SK-N-SH treated with all-trans-retinoic acid at 6 μM for 48 hours (cell line): ENCODE measurements at regions not wholly inside any gene's neighbourhood (a gene's known extent, or its start where the extent isn't known, plus 50 kb on each side); places are given as distances from the start of the nearest gene placed in this dataset.

Experiments
- ATAC-seq: fragments of 200-7000 bp; cut with Tn5 transposase; 3 replicates; pipeline ENCODE4 v1.9.1; 2020; ENCODE audit warnings: mild to moderate bottlenecking, moderate library complexity
- CSDC2 ChIP-seq: fragments of 250-450 bp; sonication (Bioruptor Pico); IDR thresholded peaks from 2 replicates; pipeline ENCODE4 v1.5.0; 2020; ENCODE audit warnings: mild to moderate bottlenecking, moderate library complexity
- ESRRG ChIP-seq: fragments of 250-450 bp; sonication (Bioruptor Pico); IDR thresholded peaks from 2 replicates; pipeline ENCODE4 v1.6.1; 2021; ENCODE audit warnings: mild to moderate bottlenecking
- GLIS3 ChIP-seq: fragments of 250-450 bp; sonication (Bioruptor Pico); IDR thresholded peaks from 2 replicates; pipeline ENCODE4 v1.5.0; 2020; ENCODE audit warnings: mild to moderate bottlenecking, moderate library complexity
- ISL1 ChIP-seq: fragments of 250-450 bp; sonication (Bioruptor Pico); IDR thresholded peaks from 2 replicates; pipeline ENCODE4 v2.1.2; 2022; ENCODE audit warnings: mild to moderate bottlenecking, moderate library complexity
- OSR1 ChIP-seq: fragments of 250-450 bp; sonication (Bioruptor Pico); IDR thresholded peaks from 2 replicates; pipeline ENCODE4 v1.8.0; 2022; ENCODE audit warnings: moderate library complexity, mild to moderate bottlenecking, inconsistent platforms
- PPARA ChIP-seq: fragments of 250-450 bp; sonication (Bioruptor Pico); IDR thresholded peaks from 2 replicates; pipeline ENCODE4 v1.5.0; 2020; ENCODE audit warnings: mild to moderate bottlenecking, borderline replicate concordance
- RARB ChIP-seq: fragments of 250-450 bp; sonication (Bioruptor Pico); IDR thresholded peaks from 2 replicates; pipeline ENCODE4 v1.8.0; 2021; ENCODE audit warnings: mild to moderate bottlenecking, moderate library complexity
- SNAI2 ChIP-seq: fragments of 250-450 bp; sonication (Bioruptor Pico); IDR thresholded peaks from 2 replicates; pipeline ENCODE4 v1.5.0; 2020; ENCODE audit warnings: mild to moderate bottlenecking, moderate library complexity
- TCF4 ChIP-seq: fragments of 250-450 bp; sonication (Bioruptor Pico); IDR thresholded peaks from 2 replicates; pipeline ENCODE4 v1.8.0; 2021; ENCODE audit warnings: mild to moderate bottlenecking, moderate library complexity, borderline replicate concordance
- TOX ChIP-seq: fragments of 250-450 bp; sonication (Bioruptor Pico); IDR thresholded peaks from 2 replicates; pipeline ENCODE4 v1.8.0; 2021; ENCODE audit warnings: mild to moderate bottlenecking, moderate library complexity, borderline replicate concordance
- ZC3H10 ChIP-seq: fragments of 250-450 bp; sonication (Bioruptor Pico); IDR thresholded peaks from 2 replicates; pipeline ENCODE4 v1.5.1; 2021; ENCODE audit warnings: mild to moderate bottlenecking, moderate library complexity
- ZFP3 ChIP-seq: fragments of 250-450 bp; sonication (Bioruptor Pico); IDR thresholded peaks from 2 replicates; pipeline ENCODE4 v1.5.0; 2020; ENCODE audit warnings: mild to moderate bottlenecking, moderate library complexity
- ZFP30 ChIP-seq: fragments of 450-650 bp; formaldehyde crosslinking; IDR thresholded peaks from 2 replicates; pipeline ENCODE4 v1.5.0; 2022; ENCODE audit warnings: mild to moderate bottlenecking, moderate library complexity
- ZNF70 ChIP-seq: fragments of 450-650 bp; formaldehyde crosslinking; IDR thresholded peaks from 2 replicates; pipeline ENCODE4 v1.5.0; 2020; ENCODE audit warnings: mild to moderate bottlenecking, moderate library complexity
- ZNF8 ChIP-seq: fragments of 450-650 bp; formaldehyde crosslinking; IDR thresholded peaks from 2 replicates; pipeline ENCODE4 v1.5.0; 2020; ENCODE audit warnings: mild to moderate bottlenecking, moderate library complexity
- TF ChIP-seq, protein P1 (sequence below): fragments of 250-450 bp; sonication (Bioruptor Pico); IDR thresholded peaks from 2 replicates; pipeline ENCODE4 v1.5.0; 2020; ENCODE audit warnings: mild to moderate bottlenecking, moderate library complexity
- TF ChIP-seq, protein P2 (sequence below): fragments of 250-450 bp; sonication (Bioruptor Pico); IDR thresholded peaks from 2 replicates; pipeline ENCODE4 v1.8.0; 2020; ENCODE audit warnings: mild to moderate bottlenecking, moderate library complexity, borderline replicate concordance
- TF ChIP-seq, protein P3 (sequence below): fragments of 250-450 bp; sonication (Bioruptor Pico); IDR thresholded peaks from 2 replicates; pipeline ENCODE4 v1.5.1; 2021; ENCODE audit warnings: mild to moderate bottlenecking, moderate library complexity
- TF ChIP-seq, protein P4 (sequence below): fragments of 250-450 bp; sonication (Bioruptor Pico); IDR thresholded peaks from 2 replicates; pipeline ENCODE4 v1.5.1; 2020; ENCODE audit warnings: low read depth, mild to moderate bottlenecking, moderate library complexity
- TF ChIP-seq, protein P5 (sequence below): fragments of 250-450 bp; sonication (Bioruptor Pico); IDR thresholded peaks from 2 replicates; pipeline ENCODE4 v1.8.0; 2021; ENCODE audit warnings: low read depth, mild to moderate bottlenecking, moderate library complexity, borderline replicate concordance

DNA sequence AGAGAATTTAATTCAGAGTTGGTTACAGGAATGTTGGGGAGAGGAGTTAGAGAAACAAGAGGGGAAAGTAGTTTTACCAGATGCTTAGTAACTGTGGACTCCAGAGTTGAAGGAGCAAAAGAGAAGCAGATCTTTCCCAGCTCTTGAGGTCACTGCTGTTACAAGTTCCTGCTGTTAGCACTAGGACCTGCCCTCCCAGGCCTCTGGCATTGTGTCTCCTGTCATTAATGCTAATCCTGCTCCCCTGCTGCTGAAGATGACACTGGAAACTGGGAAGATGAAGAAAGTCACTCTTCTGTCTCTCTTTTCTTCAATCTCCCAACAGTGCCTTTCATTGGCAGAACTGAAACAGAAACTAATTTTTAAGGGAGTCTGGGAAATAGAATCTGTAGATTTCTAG, 845.6 kb downstream of the ADGRL2 start:
- TF ChIP-seq ESRRG (CRISPR knock-in tag) (no peak), ZC3H10 (CRISPR knock-in tag) (no peak), CSDC2 (CRISPR knock-in tag) (no peak), ZNF8 (CRISPR knock-in tag) (no peak), ZFP3 (no peak), OSR1 (CRISPR knock-in tag) (no peak), ZNF70 (no peak), TOX (no peak), ZFP30 (no peak), TCF4 (CRISPR knock-in tag) (no peak), GLIS3 (no peak), RARB (CRISPR knock-in tag) (no peak), ISL1 (CRISPR knock-in tag) (no peak), SNAI2 (no peak), PPARA (CRISPR knock-in tag) (no peak)
- TF ChIP-seq, protein P1, sequence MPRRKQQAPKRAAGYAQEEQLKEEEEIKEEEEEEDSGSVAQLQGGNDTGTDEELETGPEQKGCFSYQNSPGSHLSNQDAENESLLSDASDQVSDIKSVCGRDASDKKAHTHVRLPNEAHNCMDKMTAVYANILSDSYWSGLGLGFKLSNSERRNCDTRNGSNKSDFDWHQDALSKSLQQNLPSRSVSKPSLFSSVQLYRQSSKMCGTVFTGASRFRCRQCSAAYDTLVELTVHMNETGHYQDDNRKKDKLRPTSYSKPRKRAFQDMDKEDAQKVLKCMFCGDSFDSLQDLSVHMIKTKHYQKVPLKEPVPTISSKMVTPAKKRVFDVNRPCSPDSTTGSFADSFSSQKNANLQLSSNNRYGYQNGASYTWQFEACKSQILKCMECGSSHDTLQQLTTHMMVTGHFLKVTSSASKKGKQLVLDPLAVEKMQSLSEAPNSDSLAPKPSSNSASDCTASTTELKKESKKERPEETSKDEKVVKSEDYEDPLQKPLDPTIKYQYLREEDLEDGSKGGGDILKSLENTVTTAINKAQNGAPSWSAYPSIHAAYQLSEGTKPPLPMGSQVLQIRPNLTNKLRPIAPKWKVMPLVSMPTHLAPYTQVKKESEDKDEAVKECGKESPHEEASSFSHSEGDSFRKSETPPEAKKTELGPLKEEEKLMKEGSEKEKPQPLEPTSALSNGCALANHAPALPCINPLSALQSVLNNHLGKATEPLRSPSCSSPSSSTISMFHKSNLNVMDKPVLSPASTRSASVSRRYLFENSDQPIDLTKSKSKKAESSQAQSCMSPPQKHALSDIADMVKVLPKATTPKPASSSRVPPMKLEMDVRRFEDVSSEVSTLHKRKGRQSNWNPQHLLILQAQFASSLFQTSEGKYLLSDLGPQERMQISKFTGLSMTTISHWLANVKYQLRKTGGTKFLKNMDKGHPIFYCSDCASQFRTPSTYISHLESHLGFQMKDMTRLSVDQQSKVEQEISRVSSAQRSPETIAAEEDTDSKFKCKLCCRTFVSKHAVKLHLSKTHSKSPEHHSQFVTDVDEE (CRISPR knock-in tag) = no peak
- TF ChIP-seq, protein P2, sequence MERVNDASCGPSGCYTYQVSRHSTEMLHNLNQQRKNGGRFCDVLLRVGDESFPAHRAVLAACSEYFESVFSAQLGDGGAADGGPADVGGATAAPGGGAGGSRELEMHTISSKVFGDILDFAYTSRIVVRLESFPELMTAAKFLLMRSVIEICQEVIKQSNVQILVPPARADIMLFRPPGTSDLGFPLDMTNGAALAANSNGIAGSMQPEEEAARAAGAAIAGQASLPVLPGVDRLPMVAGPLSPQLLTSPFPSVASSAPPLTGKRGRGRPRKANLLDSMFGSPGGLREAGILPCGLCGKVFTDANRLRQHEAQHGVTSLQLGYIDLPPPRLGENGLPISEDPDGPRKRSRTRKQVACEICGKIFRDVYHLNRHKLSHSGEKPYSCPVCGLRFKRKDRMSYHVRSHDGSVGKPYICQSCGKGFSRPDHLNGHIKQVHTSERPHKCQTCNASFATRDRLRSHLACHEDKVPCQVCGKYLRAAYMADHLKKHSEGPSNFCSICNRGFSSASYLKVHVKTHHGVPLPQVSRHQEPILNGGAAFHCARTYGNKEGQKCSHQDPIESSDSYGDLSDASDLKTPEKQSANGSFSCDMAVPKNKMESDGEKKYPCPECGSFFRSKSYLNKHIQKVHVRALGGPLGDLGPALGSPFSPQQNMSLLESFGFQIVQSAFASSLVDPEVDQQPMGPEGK = no peak
- TF ChIP-seq, protein P3, sequence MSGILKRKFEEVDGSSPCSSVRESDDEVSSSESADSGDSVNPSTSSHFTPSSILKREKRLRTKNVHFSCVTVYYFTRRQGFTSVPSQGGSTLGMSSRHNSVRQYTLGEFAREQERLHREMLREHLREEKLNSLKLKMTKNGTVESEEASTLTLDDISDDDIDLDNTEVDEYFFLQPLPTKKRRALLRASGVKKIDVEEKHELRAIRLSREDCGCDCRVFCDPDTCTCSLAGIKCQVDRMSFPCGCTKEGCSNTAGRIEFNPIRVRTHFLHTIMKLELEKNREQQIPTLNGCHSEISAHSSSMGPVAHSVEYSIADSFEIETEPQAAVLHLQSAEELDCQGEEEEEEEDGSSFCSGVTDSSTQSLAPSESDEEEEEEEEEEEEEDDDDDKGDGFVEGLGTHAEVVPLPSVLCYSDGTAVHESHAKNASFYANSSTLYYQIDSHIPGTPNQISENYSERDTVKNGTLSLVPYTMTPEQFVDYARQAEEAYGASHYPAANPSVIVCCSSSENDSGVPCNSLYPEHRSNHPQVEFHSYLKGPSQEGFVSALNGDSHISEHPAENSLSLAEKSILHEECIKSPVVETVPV (CRISPR knock-in tag) = no peak
- TF ChIP-seq, protein P4, sequence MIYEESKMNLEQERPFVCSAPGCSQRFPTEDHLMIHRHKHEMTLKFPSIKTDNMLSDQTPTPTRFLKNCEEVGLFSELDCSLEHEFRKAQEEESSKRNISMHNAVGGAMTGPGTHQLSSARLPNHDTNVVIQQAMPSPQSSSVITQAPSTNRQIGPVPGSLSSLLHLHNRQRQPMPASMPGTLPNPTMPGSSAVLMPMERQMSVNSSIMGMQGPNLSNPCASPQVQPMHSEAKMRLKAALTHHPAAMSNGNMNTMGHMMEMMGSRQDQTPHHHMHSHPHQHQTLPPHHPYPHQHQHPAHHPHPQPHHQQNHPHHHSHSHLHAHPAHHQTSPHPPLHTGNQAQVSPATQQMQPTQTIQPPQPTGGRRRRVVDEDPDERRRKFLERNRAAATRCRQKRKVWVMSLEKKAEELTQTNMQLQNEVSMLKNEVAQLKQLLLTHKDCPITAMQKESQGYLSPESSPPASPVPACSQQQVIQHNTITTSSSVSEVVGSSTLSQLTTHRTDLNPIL (CRISPR knock-in tag) = no peak
- no peak for ATAC-seq

DNA sequence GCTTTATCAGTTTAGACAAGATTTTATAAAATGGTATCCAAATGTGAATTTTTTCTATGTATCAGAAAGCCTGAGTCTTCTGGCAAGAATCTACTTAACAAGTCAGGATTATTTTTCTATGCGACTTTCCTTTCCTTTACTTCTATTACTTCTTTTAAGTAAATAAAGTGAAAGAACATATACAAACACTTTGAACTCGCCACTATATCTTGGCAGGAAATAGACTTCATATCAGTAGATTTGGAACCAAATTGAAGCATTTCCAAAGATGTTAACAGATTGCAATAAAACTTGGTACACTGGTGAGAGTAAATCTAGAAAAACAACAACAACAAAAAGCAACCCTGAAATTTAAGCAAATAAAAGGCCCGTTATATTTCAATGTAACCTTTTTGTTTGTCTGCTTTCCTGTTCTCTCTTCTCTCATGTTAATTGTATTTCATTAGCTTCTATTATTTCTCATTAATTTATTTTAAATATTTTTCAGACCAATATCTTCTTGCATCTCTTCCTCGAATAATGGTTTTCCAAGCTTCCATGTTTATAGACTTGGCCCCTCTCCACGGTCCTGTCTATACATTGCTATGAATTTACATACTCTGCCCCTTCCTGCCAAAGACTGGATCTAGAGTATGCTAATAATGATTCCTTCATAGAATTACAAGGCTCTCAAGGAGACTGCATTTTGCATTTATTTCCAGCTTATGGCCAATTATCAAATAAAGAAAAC, 843.6 kb downstream of the ADGRL2 start:
- no peak for TF ChIP-seq OSR1 (CRISPR knock-in tag)
- no peak for TF ChIP-seq ZFP3
- TF ChIP-seq, protein P5, sequence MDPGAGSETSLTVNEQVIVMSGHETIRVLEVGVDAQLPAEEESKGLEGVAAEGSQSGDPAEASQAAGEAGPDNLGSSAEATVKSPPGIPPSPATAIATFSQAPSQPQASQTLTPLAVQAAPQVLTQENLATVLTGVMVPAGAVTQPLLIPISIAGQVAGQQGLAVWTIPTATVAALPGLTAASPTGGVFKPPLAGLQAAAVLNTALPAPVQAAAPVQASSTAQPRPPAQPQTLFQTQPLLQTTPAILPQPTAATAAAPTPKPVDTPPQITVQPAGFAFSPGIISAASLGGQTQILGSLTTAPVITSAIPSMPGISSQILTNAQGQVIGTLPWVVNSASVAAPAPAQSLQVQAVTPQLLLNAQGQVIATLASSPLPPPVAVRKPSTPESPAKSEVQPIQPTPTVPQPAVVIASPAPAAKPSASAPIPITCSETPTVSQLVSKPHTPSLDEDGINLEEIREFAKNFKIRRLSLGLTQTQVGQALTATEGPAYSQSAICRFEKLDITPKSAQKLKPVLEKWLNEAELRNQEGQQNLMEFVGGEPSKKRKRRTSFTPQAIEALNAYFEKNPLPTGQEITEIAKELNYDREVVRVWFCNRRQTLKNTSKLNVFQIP (CRISPR knock-in tag) = no peak
- no peak for TF ChIP-seq ZNF8 (CRISPR knock-in tag)
- TF ChIP-seq TCF4 (CRISPR knock-in tag) = no peak
- no peak for TF ChIP-seq SNAI2
- TF ChIP-seq, protein P4 (CRISPR knock-in tag) = no peak
- no peak for TF ChIP-seq ZNF70
- TF ChIP-seq, protein P1 (CRISPR knock-in tag) = no peak
- no peak for ATAC-seq
